Breast epithelium (tissue), 4 donors: ENCODE measurements at regions not wholly inside any gene's neighbourhood (a gene's known extent, or its start where the extent isn't known, plus 50 kb on each side); places are given as distances from the start of the nearest gene placed in this dataset.

Experiments
- DNase-seq, 2 donors: peaks; one replicate each; pipeline ENCODE4 v3.0.0-alpha.2; 2019; ENCODE audit warnings: low spot score in 2 of 2
- H3K27ac ChIP-seq, 2 donors: fragments of 200-600 bp; sonication (generic) in 1 of 2; one replicate each; pipeline ENCODE4 v1.5.1; 2016 to 2019; ENCODE audit warnings: mild to moderate bottlenecking in 1 of 2
- H3K27me3 ChIP-seq, 2 donors: fragments of 200-600 bp; sonication (generic) in 1 of 2; one replicate each; pipeline versions ENCODE4 v1.5.1 to v1.6.0; 2017 to 2019; ENCODE audit warnings: control low read depth in 1 of 2, mild to moderate bottlenecking in 1 of 2
- H3K36me3 ChIP-seq: fragments of 200-600 bp; one replicate; pipeline ENCODE4 v1.5.1; 2019
- H3K4me1 ChIP-seq, 2 donors: fragments of 200-600 bp; sonication (generic); one replicate each; pipeline ENCODE4 v1.5.1; 2016 to 2019; ENCODE audit warnings: control low read depth in 1 of 2
- H3K4me3 ChIP-seq, 3 donors: fragments of 200-600 bp; sonication (generic); 1 replicate in 2 of 3; 2 replicates in 1 of 3; pipeline ENCODE4 v1.5.1; 2016 to 2019; ENCODE audit warnings: mild to moderate bottlenecking in 3 of 3, moderate library complexity in 2 of 3
- H3K9me3 ChIP-seq, 2 donors: fragments of 200-600 bp; sonication (generic) in 1 of 2; one replicate each; pipeline ENCODE4 v1.5.1; 2016 to 2019; ENCODE audit warnings: control low read depth in 1 of 2
- POLR2A ChIP-seq: fragments of 450-650 bp; IDR thresholded peaks from one replicate; pipeline ENCODE4 v1.6.1; 2016; ENCODE audit warnings: antibody characterized with exemption, mild to moderate bottlenecking, moderate library complexity
- POLR2AphosphoS5 ChIP-seq, 3 donors: sonication (generic); formaldehyde crosslinking; IDR thresholded peaks; one replicate each; pipeline ENCODE4 v1.6.1; 2017; ENCODE audit warnings: antibody characterized with exemption in 3 of 3
- intact Hi-C: fragments of 100-400 bp; cut with DNase I; formaldehyde crosslinking; loops from one replicate; pipeline ENCODE4 v1.15.1; 2023; ENCODE audit warnings: low total_unique reads
- TF ChIP-seq, protein P1 (sequence below), 3 donors: fragments of 450-650 bp; IDR thresholded peaks; one replicate each; pipeline ENCODE4 v1.5.1; 2016 to 2017; ENCODE audit warnings: antibody characterized with exemption in 3 of 3, mild to moderate bottlenecking in 3 of 3, moderate library complexity in 3 of 3

GRCh38 chr18:22688877-22689496 lies 244.1 kb upstream of the RBBP8 start:
- no peaks in the 10 kb centered on the region for H3K27me3 ChIP-seq
- DNase-seq: no peak
- intact Hi-C loops: no loop called here
- no peak overlapping the region for H3K4me3 ChIP-seq
- peaks cover 0 to 8% of the 10 kb centered on the region in 2 donors for H3K9me3 ChIP-seq
- no peak overlapping the region for H3K27ac ChIP-seq
- no peaks in the 10 kb centered on the region for H3K36me3 ChIP-seq
- no peaks in the 10 kb centered on the region for H3K4me1 ChIP-seq
- TF ChIP-seq, protein P1, sequence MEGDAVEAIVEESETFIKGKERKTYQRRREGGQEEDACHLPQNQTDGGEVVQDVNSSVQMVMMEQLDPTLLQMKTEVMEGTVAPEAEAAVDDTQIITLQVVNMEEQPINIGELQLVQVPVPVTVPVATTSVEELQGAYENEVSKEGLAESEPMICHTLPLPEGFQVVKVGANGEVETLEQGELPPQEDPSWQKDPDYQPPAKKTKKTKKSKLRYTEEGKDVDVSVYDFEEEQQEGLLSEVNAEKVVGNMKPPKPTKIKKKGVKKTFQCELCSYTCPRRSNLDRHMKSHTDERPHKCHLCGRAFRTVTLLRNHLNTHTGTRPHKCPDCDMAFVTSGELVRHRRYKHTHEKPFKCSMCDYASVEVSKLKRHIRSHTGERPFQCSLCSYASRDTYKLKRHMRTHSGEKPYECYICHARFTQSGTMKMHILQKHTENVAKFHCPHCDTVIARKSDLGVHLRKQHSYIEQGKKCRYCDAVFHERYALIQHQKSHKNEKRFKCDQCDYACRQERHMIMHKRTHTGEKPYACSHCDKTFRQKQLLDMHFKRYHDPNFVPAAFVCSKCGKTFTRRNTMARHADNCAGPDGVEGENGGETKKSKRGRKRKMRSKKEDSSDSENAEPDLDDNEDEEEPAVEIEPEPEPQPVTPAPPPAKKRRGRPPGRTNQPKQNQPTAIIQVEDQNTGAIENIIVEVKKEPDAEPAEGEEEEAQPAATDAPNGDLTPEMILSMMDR (IDR thresholded peaks at IDR 0.05): no peak

DNA sequence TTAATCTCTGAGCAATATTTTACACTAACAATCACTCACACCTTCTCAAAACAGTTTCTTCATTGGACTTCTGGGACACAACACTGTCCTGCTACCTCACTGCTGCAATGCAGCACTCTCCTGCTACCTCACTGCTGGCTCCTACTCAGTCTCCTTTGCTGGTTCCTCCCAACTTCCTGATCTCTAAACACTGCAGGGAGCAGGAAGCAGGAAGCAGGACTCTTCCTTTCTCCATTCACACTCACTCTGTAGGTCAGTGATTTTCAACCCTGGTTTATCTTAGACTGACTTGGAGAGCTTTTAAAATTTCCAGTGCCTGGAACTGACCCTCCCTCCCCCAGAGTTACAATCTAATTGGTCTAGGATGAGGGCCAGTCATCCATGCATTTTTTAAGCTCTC lies 243.4 kb upstream of the RBBP8 start:
- Histone ChIP-seq H3K27me3 (no peaks in the 10 kb centered on the region), H3K27ac (no peak overlapping the region), H3K4me1 (no peaks in the 10 kb centered on the region), H3K36me3 (no peaks in the 10 kb centered on the region), H3K9me3 (peaks cover 0 to 8% of the 10 kb centered on the region in 2 donors), H3K4me3 (no peak overlapping the region)
- intact Hi-C loops: no loop called here
- TF ChIP-seq POLR2AphosphoS5 (IDR thresholded peaks at IDR 0.05) (no peak), POLR2A (no peak)
- TF ChIP-seq, protein P1 (IDR thresholded peaks at IDR 0.05): no peak
- DNase-seq: no peak

DNA sequence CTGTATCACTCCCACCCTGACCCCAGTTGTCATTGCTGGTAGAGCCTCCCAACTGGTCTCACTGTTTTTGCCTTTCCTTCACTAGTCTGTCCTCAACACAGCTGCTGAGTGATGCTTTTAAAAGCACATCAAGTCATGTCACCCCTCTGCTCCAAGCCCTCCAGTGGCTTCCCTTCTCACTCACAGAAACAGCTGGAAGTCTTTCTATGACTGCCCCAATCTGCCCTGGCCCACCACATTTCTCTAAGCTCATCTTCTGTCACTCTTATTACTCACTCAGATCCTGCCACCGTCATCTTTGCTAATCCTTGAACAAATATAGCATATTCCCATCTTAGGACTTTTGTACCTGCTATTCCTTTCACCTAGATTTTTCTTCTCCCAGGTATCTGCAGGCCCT lies 242.6 kb upstream of the RBBP8 start:
- Histone ChIP-seq H3K27me3 (no peaks in the 10 kb centered on the region), H3K4me3 (no peak overlapping the region), H3K4me1 (no peaks in the 10 kb centered on the region), H3K36me3 (no peaks in the 10 kb centered on the region), H3K27ac (no peak overlapping the region), H3K9me3 (peaks cover 0 to 8% of the 10 kb centered on the region in 2 donors)
- no peak for TF ChIP-seq POLR2AphosphoS5 (IDR thresholded peaks at IDR 0.05)
- TF ChIP-seq, protein P1 (IDR thresholded peaks at IDR 0.05): no peak
- no peak for TF ChIP-seq POLR2A
- DNase-seq: no peak
- intact Hi-C loops: no loop called here

DNA sequence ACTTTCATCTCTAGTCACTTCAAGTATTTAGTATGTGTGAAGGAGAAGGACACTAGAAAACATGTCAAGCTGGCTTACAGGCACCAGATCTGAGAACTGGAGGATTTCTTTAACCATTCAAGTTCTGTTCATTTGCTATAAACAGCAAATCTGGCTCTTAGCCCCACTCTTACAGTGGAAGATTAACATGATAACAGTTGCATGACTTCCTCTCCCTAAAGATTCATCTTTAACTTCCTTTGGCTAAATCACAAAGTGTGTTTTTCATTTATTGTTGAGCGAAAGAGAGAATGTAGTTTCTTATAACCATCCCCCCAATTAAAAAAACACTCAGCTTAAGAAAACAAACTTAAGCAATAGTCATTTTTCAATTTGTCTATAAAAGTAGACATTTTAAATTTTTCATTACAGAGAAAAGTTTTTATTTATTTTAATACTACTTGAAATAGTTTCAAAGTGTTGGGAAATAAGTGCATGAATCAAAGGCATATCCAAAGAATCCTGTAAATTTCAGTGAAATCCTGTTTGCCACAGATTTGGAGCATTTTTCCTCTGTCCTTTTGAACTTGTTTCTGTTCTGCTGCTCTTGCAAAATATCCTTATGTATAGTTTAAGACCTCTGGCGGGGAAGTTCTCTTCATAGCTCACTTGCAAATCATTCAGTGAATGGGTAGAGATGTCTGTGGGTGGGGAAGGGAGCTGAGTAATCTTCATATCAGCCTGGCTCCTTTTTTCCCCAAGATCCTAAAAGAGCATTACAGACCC lies 241.0 kb upstream of the RBBP8 start:
- peak overlapping the region in 1 of 2 donors; percentile 59 for H3K27ac ChIP-seq
- no peak for TF ChIP-seq POLR2AphosphoS5 (IDR thresholded peaks at IDR 0.05)
- TF ChIP-seq, protein P1 (IDR thresholded peaks at IDR 0.05): no peak
- TF ChIP-seq POLR2A: no peak
- peaks cover 0 to 8% of the 10 kb centered on the region in 2 donors for H3K9me3 ChIP-seq
- no peaks in the 10 kb centered on the region for H3K27me3 ChIP-seq
- H3K4me1 ChIP-seq: no peaks in the 10 kb centered on the region
- no peaks in the 10 kb centered on the region for H3K36me3 ChIP-seq
- intact Hi-C loops: no loop called here
- no peak overlapping the region for H3K4me3 ChIP-seq
- no peak for DNase-seq

GRCh38 chr18:22694954-22695353 lies 238.2 kb upstream of the RBBP8 start:
- Histone ChIP-seq H3K36me3 (no peaks in the 10 kb centered on the region), H3K27me3 (no peaks in the 10 kb centered on the region), H3K27ac (no peak overlapping the region), H3K4me3 (no peak overlapping the region), H3K4me1 (no peaks in the 10 kb centered on the region), H3K9me3 (no peaks in the 10 kb centered on the region)
- DNase-seq: no peak
- TF ChIP-seq, protein P1 (IDR thresholded peaks at IDR 0.05): no peak
- TF ChIP-seq POLR2A: no peak
- no peak for TF ChIP-seq POLR2AphosphoS5 (IDR thresholded peaks at IDR 0.05)
- intact Hi-C loops: no loop called here
